Peyer's patch (tissue), 4 donors: ENCODE measurements at regions not wholly inside any gene's neighbourhood (a gene's known extent, or its start where the extent isn't known, plus 50 kb on each side); places are given as distances from the start of the nearest gene placed in this dataset.

Experiments
- DNase-seq, 3 donors: peaks; one replicate each; pipeline ENCODE4 v3.0.0-alpha.2; 2017 to 2019
- H3K27ac ChIP-seq, 4 donors: fragments of 200-600 bp; sonication (generic); one replicate each; pipeline ENCODE4 v1.5.1; 2016 to 2019
- H3K27me3 ChIP-seq, 2 donors: fragments of 200-600 bp; sonication (generic); one replicate each; pipeline ENCODE4 v1.5.1; 2019
- H3K36me3 ChIP-seq, 3 donors: fragments of 200-600 bp; sonication (generic); one replicate each; pipeline ENCODE4 v1.5.1; 2016 to 2019
- H3K4me1 ChIP-seq, 4 donors: fragments of 200-600 bp; sonication (generic); one replicate each; pipeline ENCODE4 v1.5.1; 2016 to 2019
- H3K4me3 ChIP-seq, 4 donors: fragments of 200-600 bp; sonication (generic); 1 replicate in 3 of 4; 2 replicates in 1 of 4; pipeline ENCODE4 v1.5.1; 2016 to 2019; ENCODE audit warnings: mild to moderate bottlenecking in 1 of 4
- H3K9me3 ChIP-seq, 4 donors: fragments of 200-600 bp; sonication (generic); one replicate each; pipeline ENCODE4 v1.5.1; 2016 to 2019; ENCODE audit warnings: mild to moderate bottlenecking in 1 of 4
- CTCF ChIP-seq, 6 experiments: fragments of 450-650 bp in 4 of 6; fragments of 200-600 bp in 2 of 6; sonication (generic) in 1 of 6; IDR thresholded peaks; one replicate each; pipeline ENCODE4 v1.5.1; 2017 to 2019; ENCODE audit warnings: antibody characterized with exemption in 6 of 6, mild to moderate bottlenecking in 3 of 6, moderate library complexity in 1 of 6
- POLR2A ChIP-seq, 2 donors: fragments of 450-650 bp; IDR thresholded peaks; one replicate each; pipeline ENCODE4 v1.5.1; 2017; ENCODE audit warnings: antibody characterized with exemption in 2 of 2, mild to moderate bottlenecking in 2 of 2, moderate library complexity in 2 of 2

- H3K27me3 ChIP-seq, result no peaks in the 10 kb centered on the region
- no peaks in the 10 kb centered on the region for H3K9me3 ChIP-seq
- no peak overlapping the region for H3K27ac ChIP-seq
- no peak for DNase-seq
- no peaks in the 10 kb centered on the region for H3K36me3 ChIP-seq
- no peak for TF ChIP-seq CTCF (IDR thresholded peaks at IDR 0.05)
- no peak for TF ChIP-seq POLR2A (IDR thresholded peaks at IDR 0.05)
- H3K4me1 ChIP-seq, result no peaks in the 10 kb centered on the region
- H3K4me3 ChIP-seq, result no peak overlapping the region
Observed at GRCh38 chr6:164546263-164546662, 763.1 kb downstream of the C6orf118 start.

GRCh38 chr6:164534070-164534766, 775.2 kb downstream of the C6orf118 start:
- H3K4me1 ChIP-seq, result no peaks in the 10 kb centered on the region
- H3K4me3 ChIP-seq, result no peak overlapping the region
- no peak for TF ChIP-seq CTCF (IDR thresholded peaks at IDR 0.05)
- no peak for TF ChIP-seq POLR2A (IDR thresholded peaks at IDR 0.05)

GRCh38 chr6:164533045-164533362, 776.4 kb downstream of the C6orf118 start:
- TF ChIP-seq CTCF (IDR thresholded peaks at IDR 0.05), result no peak
- no peak for TF ChIP-seq POLR2A (IDR thresholded peaks at IDR 0.05)
- H3K9me3 ChIP-seq, result no peaks in the 10 kb centered on the region
- H3K27ac ChIP-seq, result no peak overlapping the region

More at GRCh38 chr6:164534070-164534766, 775.2 kb downstream of the C6orf118 start:
- Histone ChIP-seq H3K27ac (no peak overlapping the region), H3K9me3 (no peaks in the 10 kb centered on the region), H3K36me3 (no peaks in the 10 kb centered on the region), H3K27me3 (no peaks in the 10 kb centered on the region)
- DNase-seq, result no peak

GRCh38 chr6:164532198-164533044, 777.0 kb downstream of the C6orf118 start:
- no peak for TF ChIP-seq CTCF (IDR thresholded peaks at IDR 0.05)
- no peak for TF ChIP-seq POLR2A (IDR thresholded peaks at IDR 0.05)
- H3K27ac ChIP-seq, result no peak overlapping the region
- no peaks in the 10 kb centered on the region for H3K9me3 ChIP-seq
- H3K36me3 ChIP-seq, result no peaks in the 10 kb centered on the region
- no peak overlapping the region for H3K4me3 ChIP-seq
- DNase-seq, result no peak
- no peaks in the 10 kb centered on the region for H3K27me3 ChIP-seq
- no peaks in the 10 kb centered on the region for H3K4me1 ChIP-seq

More at GRCh38 chr6:164533045-164533362, 776.4 kb downstream of the C6orf118 start:
- no peak overlapping the region for H3K4me3 ChIP-seq
- H3K36me3 ChIP-seq, result no peaks in the 10 kb centered on the region
- no peaks in the 10 kb centered on the region for H3K4me1 ChIP-seq
- DNase-seq, result no peak
- H3K27me3 ChIP-seq, result no peaks in the 10 kb centered on the region

- DNase-seq, result no peak
- no peaks in the 10 kb centered on the region for H3K27me3 ChIP-seq
- no peak for TF ChIP-seq POLR2A (IDR thresholded peaks at IDR 0.05)
- no peak for TF ChIP-seq CTCF (IDR thresholded peaks at IDR 0.05)
- no peaks in the 10 kb centered on the region for H3K36me3 ChIP-seq
- no peaks in the 10 kb centered on the region for H3K9me3 ChIP-seq
- no peak overlapping the region for H3K4me3 ChIP-seq
- no peak overlapping the region for H3K27ac ChIP-seq
- H3K4me1 ChIP-seq, result no peaks in the 10 kb centered on the region
Observed at GRCh38 chr6:164531736-164532135, 777.7 kb downstream of the C6orf118 start.
